Left lobe of liver (tissue), 2 donors: ENCODE measurements at regions not wholly inside any gene's neighbourhood (a gene's known extent, or its start where the extent isn't known, plus 50 kb on each side); places are given as distances from the start of the nearest gene placed in this dataset.
A peak's percentile ranks its signal among the peaks of the same experiment; 100 is the strongest.

ENCODE experiments used
- ATAC-seq: fragments of 200-7000 bp; cut with Tn5 transposase; one replicate; pipeline ENCODE4 v1.9.1; 2020; ENCODE audit warnings: mild to moderate bottlenecking, moderate library complexity
- DNase-seq: peaks from one replicate; pipeline ENCODE4 v3.0.0-alpha.2; 2020; ENCODE audit warnings: low spot score
- donor health status: DM: no; HTN: no; CAD: no; lungs with moderate emphysema.
- donor health status: DM: no; HTN: yes; CAD: no.

DNA sequence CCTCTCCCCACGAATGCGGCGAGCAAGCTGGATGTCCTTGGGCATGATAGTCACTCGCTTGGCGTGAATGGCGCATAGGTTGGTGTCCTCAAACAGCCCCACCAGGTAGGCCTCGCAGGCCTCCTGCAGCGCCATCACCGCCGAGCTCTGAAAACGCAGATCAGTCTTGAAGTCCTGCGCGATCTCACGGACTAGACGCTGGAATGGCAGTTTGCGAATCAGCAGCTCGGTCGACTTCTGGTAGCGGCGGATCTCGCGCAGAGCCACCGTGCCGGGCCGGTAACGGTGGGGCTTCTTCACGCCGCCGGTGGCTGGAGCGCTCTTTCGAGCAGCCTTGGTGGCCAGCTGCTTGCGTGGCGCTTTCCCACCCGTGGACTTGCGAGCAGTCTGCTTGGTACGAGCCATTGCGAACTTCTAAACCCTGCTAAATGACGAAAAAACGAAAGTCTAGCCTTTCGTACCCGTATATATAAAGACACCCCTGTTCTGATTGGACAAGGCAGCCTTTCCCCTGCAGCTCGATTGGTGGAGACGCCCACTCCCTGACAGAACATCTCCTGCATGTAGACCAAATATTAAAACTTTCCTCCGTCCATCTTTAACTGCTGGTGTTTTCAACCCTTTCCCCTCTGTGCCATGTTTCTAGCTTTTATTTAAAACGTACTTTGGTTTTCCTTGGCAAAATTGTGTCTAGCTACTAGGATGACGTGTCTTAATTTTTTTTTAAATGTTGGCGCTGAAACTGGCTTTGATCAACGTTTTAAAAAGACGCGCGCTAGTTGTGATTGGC lies 109.8 kb downstream of the HFE start:
- peak; percentile 53 for ATAC-seq
- peak; percentile 72 for DNase-seq

DNA sequence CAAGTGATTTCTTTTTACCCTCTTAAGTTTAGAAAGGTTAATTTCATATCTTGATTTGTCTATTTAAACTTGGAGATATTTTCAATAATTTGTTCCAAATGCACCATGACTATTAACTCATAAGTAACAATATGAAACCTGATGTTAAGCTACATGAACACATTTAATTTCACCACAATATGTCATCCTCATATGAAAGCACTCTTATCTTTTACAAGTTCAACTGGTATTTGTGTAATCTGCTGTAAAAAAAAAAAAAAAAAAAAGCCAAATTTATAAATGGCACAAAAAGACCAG lies 110.4 kb downstream of the HFE start:
- ATAC-seq = no peak
- no peak for DNase-seq

DNA sequence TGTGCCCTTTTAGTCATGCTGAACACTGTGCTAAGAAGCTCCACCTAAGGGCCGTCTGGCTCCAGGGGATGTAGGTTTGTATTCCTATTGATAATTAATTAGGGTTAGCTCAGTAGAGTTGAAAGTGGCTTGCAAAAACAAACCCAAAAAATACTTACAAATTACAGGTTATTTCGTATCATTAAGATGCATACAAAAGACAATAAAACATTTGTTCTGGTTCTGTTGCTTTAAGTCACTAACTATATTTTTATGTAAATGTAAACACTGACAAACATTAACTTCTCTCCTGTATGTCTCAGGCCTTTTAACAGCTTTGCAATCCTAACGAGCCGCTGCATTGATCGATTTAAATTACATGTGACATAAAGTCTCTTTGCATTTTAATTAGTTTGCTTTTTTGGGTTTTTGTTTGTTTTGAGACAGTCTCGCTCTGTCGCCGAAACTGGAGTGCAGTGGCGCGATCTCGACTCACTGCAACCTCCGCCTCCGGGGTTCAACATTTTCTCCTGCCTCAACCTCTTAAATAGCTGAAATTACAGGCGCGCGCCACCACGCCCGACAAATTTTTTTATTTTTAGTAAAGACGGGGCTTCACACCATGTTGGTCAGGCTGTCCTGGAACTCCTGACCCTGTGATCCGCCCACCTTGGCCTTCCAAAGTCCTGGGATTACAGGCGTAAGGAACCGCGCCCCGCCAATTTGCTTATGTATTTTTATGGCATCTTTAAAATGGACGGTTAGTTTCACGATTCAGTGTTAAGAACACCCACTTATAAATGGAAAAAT lies 110.9 kb downstream of the HFE start:
- DNase-seq = no peak
- no peak for ATAC-seq

- ATAC-seq (peak; percentile 2), DNase-seq (no peak)
Observed at GRCh38 chr6:26198722-26199056, 111.5 kb downstream of the HFE start.

DNA sequence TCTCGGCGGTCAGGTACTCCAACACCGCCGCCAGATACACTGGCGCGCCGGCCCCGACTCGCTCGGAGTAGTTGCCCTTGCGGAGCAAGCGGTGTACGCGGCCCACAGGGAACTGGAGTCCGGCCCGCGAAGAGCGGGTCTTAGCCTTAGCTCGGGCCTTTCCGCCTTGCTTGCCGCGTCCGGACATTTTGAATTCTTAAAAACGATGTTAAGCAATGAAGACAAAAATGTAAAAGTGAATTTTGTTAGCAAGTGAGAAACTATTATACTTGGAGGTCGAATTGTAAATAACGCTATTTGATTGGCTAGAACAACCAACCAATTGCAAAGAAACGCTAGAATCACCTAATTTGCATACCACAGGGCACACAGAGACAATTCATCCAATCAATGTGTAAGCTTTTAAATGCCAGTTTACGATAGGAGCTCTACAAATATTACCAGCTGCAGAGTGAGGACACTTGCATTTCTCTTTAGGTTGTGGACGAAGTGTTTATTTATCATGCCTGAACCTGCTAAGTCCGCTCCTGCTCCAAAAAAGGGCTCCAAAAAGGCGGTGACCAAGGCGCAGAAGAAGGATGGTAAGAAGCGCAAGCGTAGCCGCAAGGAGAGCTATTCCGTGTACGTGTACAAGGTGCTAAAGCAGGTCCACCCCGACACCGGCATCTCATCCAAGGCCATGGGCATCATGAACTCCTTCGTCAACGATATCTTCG lies 112.0 kb downstream of the HFE start:
- DNase-seq (peak; percentile 82), ATAC-seq (peak; percentile 82)

DNA sequence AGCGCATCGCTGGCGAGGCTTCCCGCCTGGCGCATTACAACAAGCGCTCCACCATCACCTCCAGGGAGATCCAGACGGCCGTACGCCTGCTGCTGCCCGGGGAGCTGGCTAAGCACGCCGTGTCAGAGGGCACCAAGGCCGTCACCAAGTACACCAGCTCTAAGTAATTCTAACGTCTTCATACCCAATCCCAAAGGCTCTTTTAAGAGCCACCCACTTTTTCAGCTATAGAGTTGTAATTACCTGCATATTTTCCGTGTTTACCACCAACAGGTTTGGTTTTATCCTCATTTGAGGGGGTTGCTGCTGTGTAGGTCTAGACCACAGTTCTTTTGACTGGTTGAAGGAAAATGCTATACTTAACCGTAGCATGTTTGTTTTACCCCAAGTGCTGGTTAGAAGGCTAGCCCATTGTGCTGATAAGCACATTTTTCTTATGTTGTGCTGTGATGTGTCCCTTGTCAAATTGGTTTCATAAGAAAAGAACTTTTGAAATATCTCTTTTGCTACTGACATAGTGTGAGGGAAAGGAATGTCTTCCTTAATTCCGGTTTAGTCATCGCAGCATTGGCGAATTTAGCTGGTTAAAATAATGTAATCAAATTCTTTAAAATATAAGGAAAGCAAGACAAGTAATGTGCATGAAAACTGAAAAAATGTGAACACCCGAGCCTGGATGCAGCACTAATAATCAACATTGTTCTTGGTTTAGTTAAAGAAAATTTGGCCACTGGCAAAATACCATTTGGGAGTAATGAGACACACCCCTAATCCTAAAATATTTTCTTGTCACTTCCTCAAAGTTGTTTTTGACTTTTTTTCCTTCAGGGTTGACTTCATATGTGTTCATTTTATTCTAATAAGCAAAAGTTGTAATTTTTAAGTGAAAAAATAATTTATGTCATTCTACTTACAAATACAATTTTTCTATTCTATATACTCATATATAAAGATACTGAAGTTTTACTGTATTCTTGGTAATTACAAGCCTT lies 112.8 kb downstream of the HFE start:
- DNase-seq (no peak), ATAC-seq (peak; percentile 1)

- ATAC-seq (no peak), DNase-seq (no peak)
Observed at GRCh38 chr6:26200918-26201721, 113.9 kb downstream of the HFE start.

- ATAC-seq (no peak), DNase-seq (no peak)
Observed at GRCh38 chr6:26202201-26202611, 115.0 kb downstream of the HFE start.

GRCh38 chr6:26202811-26203583 lies 115.8 kb downstream of the HFE start:
- DNase-seq (no peak), ATAC-seq (no peak)

DNA sequence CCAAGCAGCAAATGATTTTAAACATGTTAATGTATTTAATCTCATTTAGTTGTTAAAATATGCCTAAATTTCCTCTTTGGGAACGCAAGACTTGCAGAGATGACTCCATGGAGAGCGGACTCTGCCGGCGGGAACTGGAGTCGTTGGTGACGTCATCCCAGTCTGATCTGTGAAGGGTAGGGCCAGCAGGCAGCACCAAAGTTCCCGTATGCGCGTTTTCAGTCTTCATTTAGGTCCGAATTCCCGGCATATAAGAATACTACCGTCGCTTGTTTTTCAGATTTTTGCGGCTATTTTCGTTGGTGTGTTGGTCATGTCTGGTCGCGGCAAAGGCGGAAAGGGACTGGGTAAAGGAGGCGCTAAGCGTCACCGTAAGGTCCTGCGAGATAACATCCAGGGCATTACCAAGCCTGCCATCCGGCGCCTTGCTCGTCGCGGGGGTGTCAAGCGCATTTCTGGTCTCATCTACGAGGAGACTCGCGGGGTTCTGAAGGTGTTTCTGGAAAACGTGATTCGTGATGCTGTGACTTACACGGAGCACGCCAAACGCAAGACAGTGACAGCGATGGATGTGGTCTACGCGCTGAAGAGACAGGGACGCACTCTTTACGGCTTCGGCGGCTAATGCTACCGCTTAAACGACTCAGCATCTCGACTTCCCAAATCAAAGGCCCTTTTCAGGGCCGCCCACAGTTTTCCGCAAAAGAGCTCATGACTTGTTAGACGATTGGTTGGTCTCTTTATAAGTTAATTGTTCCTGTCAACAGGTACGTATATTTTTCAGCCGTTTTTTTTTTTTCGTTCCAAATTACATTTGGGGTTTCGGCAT lies 117.3 kb downstream of the HFE start:
- ATAC-seq (peak; percentile 86), DNase-seq (peak; percentile 95)

- DNase-seq (peak; percentile 80), ATAC-seq (peak; percentile 59)
Observed at GRCh38 chr6:26205161-26205624, 118.0 kb downstream of the HFE start.

- no peak for ATAC-seq
- DNase-seq = no peak
Observed at GRCh38 chr6:26205625-26206574, 118.7 kb downstream of the HFE start.

GRCh38 chr6:26206868-26207801 lies 119.9 kb downstream of the HFE start:
- DNase-seq (no peak), ATAC-seq (no peak)

- DNase-seq = no peak
- ATAC-seq = no peak
Observed at GRCh38 chr6:26211963-26212362, 124.7 kb downstream of the HFE start.

DNA sequence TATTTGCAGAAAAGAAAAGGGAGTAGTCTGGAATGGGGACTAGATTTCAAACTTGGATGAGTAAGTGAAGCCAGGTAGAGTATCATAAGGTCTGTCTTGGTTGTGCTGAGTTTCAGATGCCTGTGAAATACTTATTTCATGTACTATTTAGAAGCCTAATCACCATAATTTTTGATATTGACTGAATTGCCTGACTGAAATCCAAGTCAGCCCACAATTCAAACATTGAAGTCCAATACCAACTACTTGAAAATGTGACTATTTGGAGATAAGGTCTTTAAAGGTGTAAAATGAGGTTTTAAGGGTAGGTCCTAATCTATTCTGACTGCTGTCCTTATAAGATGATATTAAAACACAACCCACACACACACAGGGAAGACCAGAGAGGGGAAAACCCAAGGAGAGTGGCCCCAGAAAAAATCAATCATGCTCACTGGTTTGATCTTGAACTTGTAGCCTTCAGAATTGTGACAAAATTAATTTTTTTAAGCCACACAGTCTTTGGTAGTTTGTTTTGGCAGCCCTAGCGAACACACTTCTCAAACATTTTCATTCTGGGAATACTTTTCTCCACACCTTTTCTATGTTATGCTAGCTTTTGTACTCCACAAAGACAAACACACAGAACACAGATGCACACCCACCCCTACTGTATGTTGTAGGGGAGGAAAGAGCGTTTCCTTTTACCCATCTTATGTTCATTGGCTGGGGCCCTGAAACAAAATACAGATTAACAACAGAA lies 126.3 kb downstream of the HFE start:
- ATAC-seq (no peak), DNase-seq (no peak)
